GM12878 (cell line): ENCODE measurements at regions not wholly inside any gene's neighbourhood (a gene's known extent, or its start where the extent isn't known, plus 50 kb on each side); places are given as distances from the start of the nearest gene placed in this dataset.

Experiments
- ATAC-seq: fragments of 200-7000 bp; cut with Tn5 transposase; 3 replicates; pipeline ENCODE4 v1.9.1; 2020; ENCODE audit warnings: mild to moderate bottlenecking, moderate library complexity
- BruUV-seq: library from RNA; stranded (reverse); fragments of 400-500 nt; replicated peaks from 2 replicates; lab custom pipeline; 2021; lab: Mats Ljungman, UMichigan
- CTCF ChIA-PET: fragments of 300-600 bp; sonication (Branson Sonifier 250); formaldehyde crosslinking; extraction: SDS; loops from one replicate; lab custom pipeline; 2021; ENCODE audit warnings: inconsistent platforms; lab: Yijun Ruan, JAX
- POLR2A ChIA-PET: fragments of 350-600 bp; formaldehyde crosslinking; extraction: SDS; loops from one replicate; lab custom pipeline; 2021; ENCODE audit warnings: inconsistent platforms; lab: Charles Lee
- RAD21 ChIA-PET: fragments of 300-600 bp; sonication (Branson Sonifier 250); formaldehyde crosslinking; loops from one replicate; lab custom pipeline; 2023; ENCODE audit warnings: antibody characterized with exemption; ENCODE audit not compliant: unreplicated experiment; lab: Charles Lee
- SMC1A ChIA-PET: fragments of 300-600 bp; sonication (Branson Sonifier 250); formaldehyde crosslinking; loops from one replicate; lab custom pipeline; 2023; ENCODE audit not compliant: unreplicated experiment, uncharacterized antibody; lab: Charles Lee
- DNase-seq: peaks from one replicate; pipeline ENCODE4 v3.0.0-alpha.2; 2011; ENCODE audit warnings: low read depth, low spot score
- FAIRE-seq: peaks from 3 replicates; lab custom pipeline; 2011; peaks lifted over from hg19 to GRCh38; lab: Jason Lieb, UNC
- H2AFZ ChIP-seq: 2 replicates; pipeline ENCODE4 v1.6.0; 2011; ENCODE audit warnings: low read depth, low read length, control low read depth; ENCODE audit not compliant: control insufficient read depth
- H3K27ac ChIP-seq: 2 replicates; pipeline ENCODE4 v1.5.1; 2011; ENCODE audit warnings: control low read depth; ENCODE audit not compliant: control insufficient read depth, insufficient read depth
- H3K27me3 ChIP-seq, 2 experiments: replicated peaks in 1 of 2; 2 replicates each; pipeline versions ENCODE4 v1.6.0 to v1.6.1; 2011; ENCODE audit warnings: low read length in 1 of 2; ENCODE audit not compliant: control insufficient read depth in 2 of 2, insufficient read depth in 2 of 2
- H3K36me3 ChIP-seq, 2 experiments: 2 replicates each; pipeline ENCODE4 v1.5.1; 2011; ENCODE audit warnings: low read length in 1 of 2; ENCODE audit not compliant: control insufficient read depth in 2 of 2, insufficient read depth in 2 of 2
- H3K4me1 ChIP-seq: 2 replicates; pipeline ENCODE4 v1.6.1; 2011; ENCODE audit warnings: mild to moderate bottlenecking, low read length, moderate library complexity, mixed read lengths; ENCODE audit not compliant: control insufficient read depth, insufficient read depth
- H3K4me2 ChIP-seq: 2 replicates; pipeline ENCODE4 v1.6.0; 2011; ENCODE audit warnings: control low read depth; ENCODE audit not compliant: control insufficient read depth, insufficient read depth
- H3K4me3 ChIP-seq: fragments of 200-600 bp; sonication (generic); 2 replicates; pipeline ENCODE4 v1.5.1; 2016
- H3K79me2 ChIP-seq: 2 replicates; pipeline ENCODE4 v1.6.0; 2011; ENCODE audit warnings: low read length; ENCODE audit not compliant: control insufficient read depth, insufficient read depth
- H3K9ac ChIP-seq: 2 replicates; pipeline ENCODE4 v1.8.0; 2011; ENCODE audit warnings: low read length, control low read depth, mixed read lengths; ENCODE audit not compliant: control insufficient read depth, insufficient read depth
- H3K9me3 ChIP-seq: replicated peaks from 3 replicates; pipeline ENCODE4 v1.5.1; 2011; ENCODE audit warnings: mild to moderate bottlenecking, low read length; ENCODE audit not compliant: control insufficient read depth, insufficient read depth
- H4K20me1 ChIP-seq: 2 replicates; pipeline ENCODE4 v1.6.0; 2011; ENCODE audit not compliant: control insufficient read depth, insufficient read depth
- CTCF ChIP-seq, 3 experiments: IDR thresholded peaks in 2 of 3; conservative IDR thresholded peaks in 1 of 3; 2 replicates each; pipeline ENCODE4 v1.5.1; 2011; ENCODE audit warnings: low read depth in 3 of 3, low read length in 3 of 3, mild to moderate bottlenecking in 3 of 3, control low read depth in 2 of 3, moderate library complexity in 2 of 3, inconsistent platforms in 1 of 3, mixed read lengths in 1 of 3; ENCODE audit not compliant: control insufficient read depth in 2 of 3, insufficient read depth in 1 of 3; ENCODE audit errors: extremely low read depth in 1 of 3
- DPF2 ChIP-seq: fragments of 450-650 bp; IDR thresholded peaks from 2 replicates; pipeline ENCODE4 v1.6.1; 2017; ENCODE audit warnings: mild to moderate bottlenecking
- EP300 ChIP-seq, 2 experiments: fragments of 150-350 bp in 1 of 2; IDR thresholded peaks; 2 replicates each; pipeline ENCODE4 v1.6.1; 2011 to 2012; ENCODE audit warnings: low read depth in 2 of 2, low read length in 2 of 2, borderline replicate concordance in 1 of 2, improper control_type of control experiment in 1 of 2, inconsistent platforms in 1 of 2; ENCODE audit not compliant: control insufficient read depth in 1 of 2
- HDGF ChIP-seq: fragments of 450-650 bp; IDR thresholded peaks from 2 replicates; pipeline ENCODE4 v1.6.1; 2016; ENCODE audit warnings: antibody characterized with exemption
- IRF4 ChIP-seq: IDR thresholded peaks from 2 replicates; pipeline ENCODE4 v1.6.1; 2011; ENCODE audit warnings: low read depth, low read length
- LARP7 ChIP-seq: fragments of 450-650 bp; IDR thresholded peaks from 2 replicates; pipeline ENCODE4 v1.6.1; 2017; ENCODE audit warnings: mild to moderate bottlenecking
- NRF1 ChIP-seq: conservative IDR thresholded peaks from 2 replicates; pipeline ENCODE4 v1.6.1; 2011; ENCODE audit warnings: mild to moderate bottlenecking, low read depth, low read length, improper control_type of control experiment
- PML ChIP-seq: IDR thresholded peaks from 2 replicates; pipeline ENCODE4 v1.6.1; 2012; ENCODE audit warnings: low read length, inconsistent platforms
- POLR2AphosphoS5 ChIP-seq: IDR thresholded peaks from 2 replicates; pipeline ENCODE4 v1.6.1; 2011; ENCODE audit warnings: mild to moderate bottlenecking, low read length, inconsistent platforms
- RELA ChIP-seq: fragments of 450-650 bp; IDR thresholded peaks from 2 replicates; pipeline ENCODE4 v1.8.0; 2014; ENCODE audit warnings: borderline replicate concordance; ENCODE audit not compliant: partially characterized antibody
- WGBS: methylation state at CpG from one replicate; pipeline ENCODE4 v1.1.6; 2016; ENCODE audit warnings: low lambda C conversion rate; ENCODE audit not compliant: insufficient replicate concordance, insufficient coverage; ENCODE audit errors: missing lambda C conversion rate; 5-methylcytosine and 5-hydroxymethylcytosine counted together
- in situ Hi-C: fragments of 300-500 bp; cut with MboI; formaldehyde crosslinking; loops from 9 replicates; pipeline ENCODE4 v1.14.3; 2018; ENCODE audit warnings: mixed read lengths
- intact Hi-C: fragments of 100-400 bp; cut with micrococcal nuclease; formaldehyde crosslinking; loops from one replicate; pipeline ENCODE4 v1.14.2; 2022; ENCODE audit not compliant: unreplicated experiment
- TF ChIP-seq, protein P1 (sequence below): fragments of 450-650 bp; IDR thresholded peaks from 2 replicates; pipeline ENCODE4 v1.6.1; 2016; ENCODE audit warnings: mild to moderate bottlenecking
- TF ChIP-seq, protein P2 (sequence below): IDR thresholded peaks from 2 replicates; pipeline ENCODE4 v1.6.1; 2011; ENCODE audit warnings: borderline replicate concordance, low read depth, mild to moderate bottlenecking, moderate library complexity, mixed read lengths, low read length; ENCODE audit not compliant: insufficient read depth; ENCODE audit errors: extremely low read length

GRCh38 chrX:77167993-77168392 is 279.2 kb upstream of the FGF16 start:
- Histone ChIP-seq H3K36me3 (no peaks in the 10 kb centered on the region), H2AFZ (no peak overlapping the region), H3K79me2 (no peaks in the 10 kb centered on the region), H3K9me3 (no peaks in the 10 kb centered on the region), H3K4me1 (no peaks in the 10 kb centered on the region), H3K27ac (no peak overlapping the region), H3K9ac (no peak overlapping the region), H3K4me3 (no peak overlapping the region), H3K4me2 (no peak overlapping the region), H4K20me1 (no peaks in the 10 kb centered on the region), H3K27me3 (no peaks in the 10 kb centered on the region)
- intact Hi-C loops (no loop called here), in situ Hi-C loops (no loop called here)
- DNase-seq (no peak), FAIRE-seq (no peak), ATAC-seq (no peak)
- ChIA-PET SMC1A (no interaction called here), RAD21 (no interaction called here), CTCF (no interaction called here), POLR2A (no interaction called here)
- TF ChIP-seq RELA, result no peak
- TF ChIP-seq IRF4, result no peak
- TF ChIP-seq CTCF (IDR thresholded peaks at IDR 0.05 in 2 of 3, conservative IDR thresholded peaks at IDR 0.05 in 1 of 3; ENCODE audit: control insufficient read depth in 2 of 3, extremely low read depth in 1 of 3, insufficient read depth in 1 of 3, low read depth in 3 of 3, low read length in 3 of 3), result no peak
- no peak for TF ChIP-seq LARP7
- TF ChIP-seq NRF1, result no peak
- no peak for TF ChIP-seq EP300 (IDR thresholded peaks at IDR 0.05; ENCODE audit: borderline replicate concordance in 1 of 2, control insufficient read depth in 1 of 2, low read depth in 2 of 2, low read length in 2 of 2)
- TF ChIP-seq HDGF, result no peak
- TF ChIP-seq POLR2AphosphoS5, result no peak
- TF ChIP-seq, protein P1, sequence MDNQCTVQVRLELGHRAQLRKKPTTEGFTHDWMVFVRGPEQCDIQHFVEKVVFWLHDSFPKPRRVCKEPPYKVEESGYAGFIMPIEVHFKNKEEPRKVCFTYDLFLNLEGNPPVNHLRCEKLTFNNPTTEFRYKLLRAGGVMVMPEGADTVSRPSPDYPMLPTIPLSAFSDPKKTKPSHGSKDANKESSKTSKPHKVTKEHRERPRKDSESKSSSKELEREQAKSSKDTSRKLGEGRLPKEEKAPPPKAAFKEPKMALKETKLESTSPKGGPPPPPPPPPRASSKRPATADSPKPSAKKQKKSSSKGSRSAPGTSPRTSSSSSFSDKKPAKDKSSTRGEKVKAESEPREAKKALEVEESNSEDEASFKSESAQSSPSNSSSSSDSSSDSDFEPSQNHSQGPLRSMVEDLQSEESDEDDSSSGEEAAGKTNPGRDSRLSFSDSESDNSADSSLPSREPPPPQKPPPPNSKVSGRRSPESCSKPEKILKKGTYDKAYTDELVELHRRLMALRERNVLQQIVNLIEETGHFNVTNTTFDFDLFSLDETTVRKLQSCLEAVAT, result no peak
- TF ChIP-seq, protein P2, sequence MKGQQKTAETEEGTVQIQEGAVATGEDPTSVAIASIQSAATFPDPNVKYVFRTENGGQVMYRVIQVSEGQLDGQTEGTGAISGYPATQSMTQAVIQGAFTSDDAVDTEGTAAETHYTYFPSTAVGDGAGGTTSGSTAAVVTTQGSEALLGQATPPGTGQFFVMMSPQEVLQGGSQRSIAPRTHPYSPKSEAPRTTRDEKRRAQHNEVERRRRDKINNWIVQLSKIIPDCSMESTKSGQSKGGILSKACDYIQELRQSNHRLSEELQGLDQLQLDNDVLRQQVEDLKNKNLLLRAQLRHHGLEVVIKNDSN, result no peak
- no peak for TF ChIP-seq PML
- no peak for TF ChIP-seq DPF2
- no TSS peak for BruUV-seq
- 0% methylated on average over 1 of the region's 1 CpG for WGBS
